MM.1S (cell line): ENCODE measurements at regions not wholly inside any gene's neighbourhood (a gene's known extent, or its start where the extent isn't known, plus 50 kb on each side); places are given as distances from the start of the nearest gene placed in this dataset.

ENCODE experiments used
- DNase-seq: peaks from one replicate; pipeline ENCODE4 v3.0.0-alpha.2; 2015
- H2AFZ ChIP-seq: fragments of 300-600 bp; sonication (generic); 2 replicates; pipeline ENCODE4 v1.6.0; 2016; ENCODE audit warnings: antibody characterized with exemption, low read length
- H3F3A ChIP-seq: fragments of 300-600 bp; sonication (generic); 2 replicates; pipeline ENCODE4 v1.6.1; 2016; ENCODE audit warnings: mild to moderate bottlenecking, antibody characterized with exemption, low read length, moderate library complexity, mixed read lengths; ENCODE audit not compliant: insufficient read depth
- H3K27ac ChIP-seq: fragments of 300-600 bp; sonication (generic); 2 replicates; pipeline ENCODE4 v1.5.1; 2016; ENCODE audit warnings: mild to moderate bottlenecking, low read length
- H3K27me3 ChIP-seq: fragments of 300-600 bp; sonication (generic); replicated peaks from 2 replicates; pipeline ENCODE4 v1.6.0; 2016; ENCODE audit warnings: low read length; ENCODE audit not compliant: insufficient read depth
- H3K36me3 ChIP-seq: fragments of 300-600 bp; sonication (generic); replicated peaks from 2 replicates; pipeline ENCODE4 v1.6.1; 2016; ENCODE audit warnings: mild to moderate bottlenecking, low read length, mixed read lengths; ENCODE audit not compliant: insufficient read depth
- H3K4me1 ChIP-seq: fragments of 300-600 bp; sonication (generic); 2 replicates; pipeline ENCODE4 v1.6.1; 2016; ENCODE audit warnings: low read length, mixed read lengths
- H3K4me2 ChIP-seq: fragments of 300-600 bp; sonication (generic); 2 replicates; pipeline ENCODE4 v1.6.0; 2016; ENCODE audit warnings: low read depth, low read length
- H3K4me3 ChIP-seq: fragments of 300-600 bp; sonication (generic); 2 replicates; pipeline ENCODE4 v1.5.1; 2016; ENCODE audit warnings: low read length, mixed read lengths
- H3K79me2 ChIP-seq: fragments of 300-600 bp; sonication (generic); 2 replicates; pipeline ENCODE4 v1.6.1; 2016; ENCODE audit warnings: mixed run types, low read length, mixed read lengths
- H3K9ac ChIP-seq: fragments of 300-600 bp; sonication (generic); 2 replicates; pipeline ENCODE4 v1.6.1; 2016; ENCODE audit warnings: low read length, mixed read lengths
- H3K9me2 ChIP-seq: fragments of 300-600 bp; sonication (generic); replicated peaks from 2 replicates; pipeline ENCODE4 v1.6.1; 2016; ENCODE audit warnings: mild to moderate bottlenecking, low read length, mixed read lengths; ENCODE audit not compliant: insufficient read depth
- H3K9me3 ChIP-seq: fragments of 300-600 bp; sonication (generic); replicated peaks from 2 replicates; pipeline ENCODE4 v1.6.1; 2016; ENCODE audit warnings: mild to moderate bottlenecking, low read length, mixed read lengths; ENCODE audit not compliant: insufficient read depth
- H4K20me1 ChIP-seq: fragments of 300-600 bp; sonication (generic); 2 replicates; pipeline ENCODE4 v1.6.1; 2016; ENCODE audit warnings: mild to moderate bottlenecking, low read length, moderate library complexity, mixed read lengths; ENCODE audit not compliant: insufficient read depth
- EZH2 ChIP-seq: fragments of 300-600 bp; sonication (generic); optimal IDR thresholded peaks from 2 replicates; pipeline ENCODE3; 2017; ENCODE audit warnings: low read depth, mild to moderate bottlenecking, antibody characterized with exemption, low read length, mixed read lengths
- EZH2phosphoT487 ChIP-seq: fragments of 300-600 bp; sonication (generic); IDR thresholded peaks from 2 replicates; pipeline ENCODE4 v1.6.1; 2018; ENCODE audit warnings: antibody characterized with exemption, low read length
- TF ChIP-seq, protein P1 (sequence below): fragments of 300-600 bp; sonication (generic); IDR thresholded peaks from 2 replicates; pipeline ENCODE4 v1.5.1; 2016; ENCODE audit warnings: antibody characterized with exemption, low read length, mixed read lengths

DNA sequence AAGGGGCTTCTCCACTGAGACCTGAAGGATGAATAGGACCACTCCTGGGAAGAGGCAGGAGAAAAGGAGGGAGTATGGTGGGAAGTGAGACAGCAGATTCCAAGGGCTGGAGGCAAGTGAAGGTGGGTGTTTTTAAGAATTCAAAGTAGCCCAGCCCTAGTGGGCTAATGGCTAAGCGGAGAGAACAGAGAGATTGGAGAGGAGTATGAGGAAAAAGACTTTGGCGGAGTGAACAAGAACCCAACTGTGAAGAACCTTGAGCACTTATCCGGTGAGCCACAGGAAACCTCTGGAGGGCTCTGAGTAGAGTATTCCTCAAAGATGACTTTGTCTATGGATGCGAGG lies 142.6 kb downstream of the COPS8 start:
- Histone ChIP-seq H3K36me3 (no peaks in the 10 kb centered on the region), H3K9me2 (no peaks in the 10 kb centered on the region), H3K27me3 (no peaks in the 10 kb centered on the region), H3K4me3 (no peak overlapping the region), H2AFZ (no peak overlapping the region), H3K4me1 (no peaks in the 10 kb centered on the region), H3K79me2 (no peaks in the 10 kb centered on the region), H3K9me3 (no peaks in the 10 kb centered on the region), H3K27ac (no peak overlapping the region), H3K4me2 (no peak overlapping the region), H4K20me1 (no peaks in the 10 kb centered on the region), H3K9ac (no peak overlapping the region), H3F3A (no peaks in the 10 kb centered on the region)
- no peak for DNase-seq
- TF ChIP-seq EZH2 (no peak), EZH2phosphoT487 (no peak)
- TF ChIP-seq, protein P1, sequence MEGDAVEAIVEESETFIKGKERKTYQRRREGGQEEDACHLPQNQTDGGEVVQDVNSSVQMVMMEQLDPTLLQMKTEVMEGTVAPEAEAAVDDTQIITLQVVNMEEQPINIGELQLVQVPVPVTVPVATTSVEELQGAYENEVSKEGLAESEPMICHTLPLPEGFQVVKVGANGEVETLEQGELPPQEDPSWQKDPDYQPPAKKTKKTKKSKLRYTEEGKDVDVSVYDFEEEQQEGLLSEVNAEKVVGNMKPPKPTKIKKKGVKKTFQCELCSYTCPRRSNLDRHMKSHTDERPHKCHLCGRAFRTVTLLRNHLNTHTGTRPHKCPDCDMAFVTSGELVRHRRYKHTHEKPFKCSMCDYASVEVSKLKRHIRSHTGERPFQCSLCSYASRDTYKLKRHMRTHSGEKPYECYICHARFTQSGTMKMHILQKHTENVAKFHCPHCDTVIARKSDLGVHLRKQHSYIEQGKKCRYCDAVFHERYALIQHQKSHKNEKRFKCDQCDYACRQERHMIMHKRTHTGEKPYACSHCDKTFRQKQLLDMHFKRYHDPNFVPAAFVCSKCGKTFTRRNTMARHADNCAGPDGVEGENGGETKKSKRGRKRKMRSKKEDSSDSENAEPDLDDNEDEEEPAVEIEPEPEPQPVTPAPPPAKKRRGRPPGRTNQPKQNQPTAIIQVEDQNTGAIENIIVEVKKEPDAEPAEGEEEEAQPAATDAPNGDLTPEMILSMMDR, result no peak

DNA sequence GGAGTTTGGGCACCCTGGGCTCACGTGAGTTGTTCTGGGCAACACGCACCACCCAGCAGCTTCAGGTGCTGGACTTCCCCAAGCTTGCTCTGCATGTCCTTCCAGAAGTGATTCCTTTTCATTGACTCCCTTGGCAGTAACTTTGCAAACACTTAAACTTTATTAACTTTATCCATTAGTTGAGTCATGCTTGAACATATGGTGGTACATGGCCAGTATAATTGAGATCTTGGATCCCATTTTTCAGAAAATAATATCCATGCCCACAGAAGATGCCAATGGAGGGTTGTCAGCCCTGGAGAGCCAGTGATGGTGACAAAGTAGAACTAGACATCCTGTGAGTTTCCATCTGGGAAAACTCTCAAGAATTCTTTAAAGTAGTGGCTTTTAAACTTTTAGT lies 144.2 kb downstream of the COPS8 start:
- Histone ChIP-seq H3K36me3 (no peaks in the 10 kb centered on the region), H3K27ac (no peak overlapping the region), H3K4me3 (no peak overlapping the region), H3K9me2 (no peaks in the 10 kb centered on the region), H2AFZ (no peak overlapping the region), H3F3A (no peaks in the 10 kb centered on the region), H3K9me3 (no peaks in the 10 kb centered on the region), H3K4me2 (no peak overlapping the region), H3K9ac (no peak overlapping the region), H3K4me1 (no peaks in the 10 kb centered on the region), H3K27me3 (no peaks in the 10 kb centered on the region), H4K20me1 (no peaks in the 10 kb centered on the region), H3K79me2 (no peaks in the 10 kb centered on the region)
- DNase-seq, result no peak
- TF ChIP-seq, protein P1, result no peak
- TF ChIP-seq EZH2phosphoT487 (no peak), EZH2 (no peak)

DNA sequence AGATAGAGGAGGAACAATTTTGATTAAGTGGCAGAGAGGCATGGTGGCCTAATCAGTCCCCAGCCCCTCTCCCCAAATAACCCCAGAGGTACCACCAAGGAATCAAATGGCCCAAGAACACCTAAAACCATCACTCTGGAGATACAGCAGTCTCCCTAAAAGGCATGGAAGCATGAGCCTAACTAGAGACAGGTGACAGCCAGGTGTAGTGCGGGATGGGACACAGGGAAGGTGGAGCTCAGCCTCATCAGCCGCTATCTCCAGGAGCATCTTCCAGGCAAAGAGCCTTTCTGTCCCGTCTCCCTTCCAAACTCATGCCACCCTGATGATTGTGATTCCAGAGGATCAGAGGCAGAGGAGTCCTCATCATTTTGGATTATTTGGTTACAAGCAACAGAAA lies 144.7 kb downstream of the COPS8 start:
- Histone ChIP-seq H3K4me3 (no peak overlapping the region), H3K4me1 (no peaks in the 10 kb centered on the region), H3K79me2 (no peaks in the 10 kb centered on the region), H2AFZ (no peak overlapping the region), H3K9ac (no peak overlapping the region), H3K4me2 (no peak overlapping the region), H4K20me1 (no peaks in the 10 kb centered on the region), H3K9me3 (no peaks in the 10 kb centered on the region), H3F3A (no peaks in the 10 kb centered on the region), H3K27ac (no peak overlapping the region), H3K36me3 (no peaks in the 10 kb centered on the region), H3K27me3 (no peaks in the 10 kb centered on the region), H3K9me2 (no peaks in the 10 kb centered on the region)
- TF ChIP-seq, protein P1, result no peak
- TF ChIP-seq EZH2 (no peak), EZH2phosphoT487 (no peak)
- DNase-seq, result no peak

DNA sequence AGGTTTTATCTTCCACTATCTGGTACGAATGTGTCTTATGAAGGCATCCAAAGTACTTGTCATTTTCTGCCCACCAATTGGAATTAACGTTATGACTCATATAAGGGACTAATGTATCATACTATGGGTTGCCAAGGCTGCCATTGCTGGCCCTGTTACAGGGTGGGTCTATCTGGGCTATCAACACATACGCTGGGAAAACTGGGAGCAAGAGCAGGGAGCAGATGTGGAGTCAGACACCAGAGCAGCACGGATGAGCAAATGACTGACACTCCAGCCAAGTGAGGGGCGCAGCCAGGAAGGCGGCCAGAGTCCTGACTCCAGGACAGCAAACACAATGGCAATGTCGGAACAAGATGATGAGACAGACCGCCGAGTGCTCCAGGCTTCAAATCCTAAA lies 145.9 kb downstream of the COPS8 start:
- Histone ChIP-seq H3K27me3 (no peaks in the 10 kb centered on the region), H2AFZ (no peak overlapping the region), H3K9me2 (no peaks in the 10 kb centered on the region), H3K27ac (no peak overlapping the region), H3K4me3 (no peak overlapping the region), H4K20me1 (no peaks in the 10 kb centered on the region), H3K4me2 (no peak overlapping the region), H3K9me3 (no peaks in the 10 kb centered on the region), H3K4me1 (no peaks in the 10 kb centered on the region), H3K36me3 (no peaks in the 10 kb centered on the region), H3K79me2 (no peaks in the 10 kb centered on the region), H3K9ac (no peak overlapping the region), H3F3A (no peaks in the 10 kb centered on the region)
- TF ChIP-seq EZH2phosphoT487 (no peak), EZH2 (no peak)
- TF ChIP-seq, protein P1, result no peak
- no peak for DNase-seq
